ENCODE measurements at regions not wholly inside any gene's neighbourhood (a gene's known extent, or its start where the extent isn't known, plus 50 kb on each side); places are given as distances from the start of the nearest gene placed in this dataset.

GRCh38 chr5:173751266-173751600, 134.8 kb upstream of the BOD1 start:
- no peak for TF ChIP-seq E2F3 (CRISPR knock-in tag; IDR thresholded peaks at IDR 0.05)
- TF ChIP-seq RFX5 (IDR thresholded peaks at IDR 0.05; ENCODE audit: low read depth, low read length) = no peak
- no peak for TF ChIP-seq CTCF (IDR thresholded peaks at IDR 0.05 in 2 of 3, conservative IDR thresholded peaks at IDR 0.05 in 1 of 3; ENCODE audit: insufficient read depth in 2 of 3, low read depth in 1 of 3, low read length in 3 of 3)
- TF ChIP-seq ATF7 (IDR thresholded peaks at IDR 0.05) = no peak
- TF ChIP-seq ZNF766 (CRISPR knock-in tag; conservative IDR thresholded peaks at IDR 0.05) = no peak
- TF ChIP-seq BRD9 (IDR thresholded peaks at IDR 0.05; ENCODE audit: low read depth, partially characterized antibody) = no peak
- TF ChIP-seq JUND (IDR thresholded peaks at IDR 0.05; ENCODE audit: borderline replicate concordance, low read depth, low read length) = no peak
- no peak for TF ChIP-seq JUND (tag; IDR thresholded peaks at IDR 0.05; ENCODE audit: borderline replicate concordance, low read depth, low read length)
- TF ChIP-seq RBFOX2 (IDR thresholded peaks at IDR 0.05; ENCODE audit: low read depth, low read length) = no peak

All from K562 (cell line).